Chondrocyte (in vitro differentiated cells): ENCODE measurements at regions not wholly inside any gene's neighbourhood (a gene's known extent, or its start where the extent isn't known, plus 50 kb on each side); places are given as distances from the start of the nearest gene placed in this dataset.

Experiments
- DNase-seq: peaks from one replicate; pipeline ENCODE4 v3.0.0; 2021; ENCODE audit warnings: mixed read lengths, low spot score
- H3K27ac Mint-ChIP-seq: one replicate; pipeline ENCODE4 v1.8.0; 2021; ENCODE audit warnings: mild to moderate bottlenecking, moderate library complexity, mixed read lengths; ENCODE audit not compliant: unreplicated experiment
- H3K27me3 Mint-ChIP-seq: 2 replicates; pipeline ENCODE4 v1.8.0; 2021; ENCODE audit warnings: low read depth, mixed read lengths
- H3K36me3 Mint-ChIP-seq: 2 replicates; pipeline ENCODE4 v1.8.0; 2021; ENCODE audit warnings: low read depth, mixed read lengths
- H3K4me1 Mint-ChIP-seq: 2 replicates; pipeline ENCODE4 v1.8.0; 2021; ENCODE audit warnings: low read depth, mild to moderate bottlenecking, mixed read lengths
- H3K4me3 Mint-ChIP-seq: one replicate; pipeline ENCODE4 v1.8.0; 2021; ENCODE audit warnings: mild to moderate bottlenecking, moderate library complexity, mixed read lengths; ENCODE audit not compliant: unreplicated experiment
- H3K9me3 Mint-ChIP-seq: 2 replicates; pipeline ENCODE4 v1.8.0; 2021; ENCODE audit warnings: low read depth, mixed read lengths
- CTCF ChIP-seq: fragments of 200-600 bp; sonication (generic); IDR thresholded peaks from 2 replicates; pipeline ENCODE4 v1.5.0; 2021; ENCODE audit warnings: antibody characterized with exemption, mild to moderate bottlenecking, moderate library complexity

GRCh38 chr16:58821886-58822285, 87.8 kb upstream of the GOT2 start:
- Mint-ChIP-seq H3K4me1 (no peaks in the 10 kb centered on the region), H3K27me3 (peaks cover 3% of the 10 kb centered on the region), H3K27ac (no peak overlapping the region), H3K4me3 (no peak overlapping the region), H3K9me3 (peaks cover 12% of the 10 kb centered on the region), H3K36me3 (no peaks in the 10 kb centered on the region)
- no peak for TF ChIP-seq CTCF
- DNase-seq, result no peak

- peaks cover 3% of the 10 kb centered on the region for H3K27me3 Mint-ChIP-seq
Observed at GRCh38 chr16:58820411-58820810, 86.3 kb upstream of the GOT2 start.

GRCh38 chr16:58815181-58815888, 81.2 kb upstream of the GOT2 start:
- peaks cover 6% of the 10 kb centered on the region for H3K4me1 Mint-ChIP-seq
- H3K9me3 Mint-ChIP-seq, result no peaks in the 10 kb centered on the region
- no peak overlapping the region for H3K4me3 Mint-ChIP-seq
- no peak for DNase-seq
- no peak overlapping the region for H3K27ac Mint-ChIP-seq
- H3K36me3 Mint-ChIP-seq, result no peaks in the 10 kb centered on the region
- no peak for TF ChIP-seq CTCF
- H3K27me3 Mint-ChIP-seq, result peaks cover 14% of the 10 kb centered on the region

More at GRCh38 chr16:58820411-58820810, 86.3 kb upstream of the GOT2 start:
- no peaks in the 10 kb centered on the region for H3K36me3 Mint-ChIP-seq
- TF ChIP-seq CTCF, result no peak
- peaks cover 12% of the 10 kb centered on the region for H3K9me3 Mint-ChIP-seq
- no peak overlapping the region for H3K4me3 Mint-ChIP-seq
- H3K4me1 Mint-ChIP-seq, result no peaks in the 10 kb centered on the region
- H3K27ac Mint-ChIP-seq, result no peak overlapping the region
- no peak for DNase-seq

- Mint-ChIP-seq H3K27ac (peak overlapping the region; percentile 45), H3K4me3 (peak overlapping the region; percentile 70), H3K4me1 (peaks cover 6% of the 10 kb centered on the region), H3K9me3 (no peaks in the 10 kb centered on the region), H3K36me3 (no peaks in the 10 kb centered on the region), H3K27me3 (peaks cover 16% of the 10 kb centered on the region)
- no peak for DNase-seq
- TF ChIP-seq CTCF, result peak; percentile 97
Observed at GRCh38 chr16:58814348-58814801, 80.3 kb upstream of the GOT2 start.

GRCh38 chr16:58809213-58809612, 75.1 kb upstream of the GOT2 start:
- Mint-ChIP-seq H3K27ac (no peak overlapping the region), H3K4me1 (peaks cover 2% of the 10 kb centered on the region), H3K4me3 (no peak overlapping the region), H3K36me3 (no peaks in the 10 kb centered on the region), H3K27me3 (peaks cover 21% of the 10 kb centered on the region), H3K9me3 (peaks cover 3% of the 10 kb centered on the region)
- no peak for TF ChIP-seq CTCF
- DNase-seq, result no peak
